HG02870 (cell line): ENCODE measurements at regions not wholly inside any gene's neighbourhood (a gene's known extent, or its start where the extent isn't known, plus 50 kb on each side); places are given as distances from the start of the nearest gene placed in this dataset.

Source experiments
- ATAC-seq: cut with Tn5 transposase; IDR thresholded peaks from one replicate; pipeline ENCODE4 v1.9.1; 2021; ENCODE audit warnings: mild to moderate bottlenecking, moderate library complexity; ENCODE audit not compliant: unreplicated experiment

DNA sequence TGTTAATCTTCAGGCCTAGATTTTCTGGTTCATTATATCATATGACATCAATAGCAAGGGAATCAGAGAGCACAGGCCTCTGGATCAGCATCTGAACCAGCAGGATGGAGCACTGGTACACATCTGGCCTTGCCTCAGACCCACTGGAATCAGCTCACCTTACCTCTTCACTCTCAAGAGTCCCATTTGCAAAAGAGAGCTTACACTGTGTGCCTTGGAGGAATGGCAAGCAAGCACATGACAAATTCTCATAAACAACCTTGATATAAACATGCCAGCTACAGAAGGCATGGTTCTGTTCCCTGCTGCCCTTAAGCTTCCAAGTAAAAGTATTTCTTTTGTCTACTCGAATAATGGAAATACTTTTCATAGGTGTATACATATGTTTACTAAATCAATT lies 128.6 kb upstream of the CPM start:
- ATAC-seq: no peak

DNA sequence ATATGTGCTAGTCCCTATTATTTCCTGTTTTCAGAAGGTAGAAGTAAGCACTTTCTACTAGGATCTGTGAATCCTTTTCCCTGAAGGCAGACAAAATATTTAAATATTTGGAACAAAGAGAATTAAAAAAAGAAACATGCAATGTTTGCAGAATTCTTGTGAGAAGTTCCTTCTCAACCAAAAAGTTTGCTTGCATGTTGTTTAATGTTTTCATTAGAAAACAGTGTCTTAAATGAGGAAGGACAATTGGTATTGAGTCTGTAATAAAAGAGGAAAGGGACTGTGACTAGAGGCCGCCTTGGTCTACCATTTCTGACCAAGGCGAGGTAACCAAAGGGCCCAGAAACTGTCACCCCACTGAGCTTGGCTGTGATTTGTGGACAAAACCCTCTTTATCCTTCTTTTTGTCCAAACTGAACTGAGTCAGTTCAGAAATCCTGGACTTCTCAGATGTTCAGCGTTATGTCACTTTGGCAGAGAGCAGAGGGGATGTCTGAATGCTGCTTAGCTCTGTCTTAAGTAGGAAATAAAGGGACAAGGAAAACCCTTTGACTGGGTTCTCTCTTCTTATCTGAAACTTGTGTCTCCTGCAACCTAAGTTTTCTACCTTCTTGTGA lies 129.8 kb upstream of the CPM start:
- no peak for ATAC-seq

DNA sequence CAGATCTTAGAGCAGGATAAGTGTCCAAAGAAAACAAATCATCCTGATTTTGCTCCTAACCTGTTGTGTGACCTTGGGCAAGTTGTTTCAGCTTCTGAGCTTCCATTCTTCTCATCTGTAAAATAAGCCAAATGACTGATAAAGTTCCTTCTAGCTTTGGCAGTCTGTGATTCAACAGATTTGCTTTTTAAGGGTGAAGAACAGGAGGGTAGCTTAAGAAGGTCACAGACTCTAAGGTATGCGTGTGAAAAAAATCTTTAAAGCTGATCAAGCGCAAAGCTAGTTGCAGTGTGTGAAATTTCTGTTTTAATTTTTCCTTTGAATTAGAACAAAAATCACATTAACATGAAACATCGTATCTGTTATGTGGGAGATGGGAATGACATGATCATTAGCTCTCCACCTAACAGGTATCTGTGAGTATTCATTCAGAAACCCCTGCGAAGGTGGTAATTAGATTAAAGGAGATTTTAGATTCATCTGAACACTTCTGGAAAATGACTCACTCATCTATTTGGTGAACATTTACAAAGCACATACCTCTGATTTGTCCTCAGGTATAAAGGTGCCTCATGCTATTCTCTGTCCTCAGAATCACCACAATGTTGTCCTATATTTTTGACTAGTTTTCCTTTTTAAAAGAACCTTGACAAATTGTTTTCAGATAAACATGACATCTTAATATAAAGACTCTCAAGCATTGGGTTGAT lies 131.9 kb upstream of the CPM start:
- no peak for ATAC-seq

DNA sequence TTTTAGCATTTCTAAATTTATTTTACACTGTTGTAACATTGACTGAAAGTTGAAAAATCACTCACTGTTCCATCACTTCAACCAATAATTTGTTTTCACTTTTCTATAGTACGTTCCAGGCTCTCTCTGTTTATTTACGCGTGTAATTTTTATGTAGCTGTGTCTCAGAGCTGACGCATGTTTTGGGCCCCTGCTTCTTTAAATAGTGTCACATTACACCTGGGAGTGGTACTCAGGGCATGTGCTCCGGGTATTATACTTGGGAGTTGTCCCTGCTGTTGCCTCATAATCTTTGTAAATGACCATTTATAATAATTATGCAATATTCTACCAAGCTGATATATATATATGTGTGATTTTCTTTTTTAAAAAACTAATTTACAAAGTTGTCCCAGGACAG lies 132.8 kb upstream of the CPM start:
- no peak for ATAC-seq

DNA sequence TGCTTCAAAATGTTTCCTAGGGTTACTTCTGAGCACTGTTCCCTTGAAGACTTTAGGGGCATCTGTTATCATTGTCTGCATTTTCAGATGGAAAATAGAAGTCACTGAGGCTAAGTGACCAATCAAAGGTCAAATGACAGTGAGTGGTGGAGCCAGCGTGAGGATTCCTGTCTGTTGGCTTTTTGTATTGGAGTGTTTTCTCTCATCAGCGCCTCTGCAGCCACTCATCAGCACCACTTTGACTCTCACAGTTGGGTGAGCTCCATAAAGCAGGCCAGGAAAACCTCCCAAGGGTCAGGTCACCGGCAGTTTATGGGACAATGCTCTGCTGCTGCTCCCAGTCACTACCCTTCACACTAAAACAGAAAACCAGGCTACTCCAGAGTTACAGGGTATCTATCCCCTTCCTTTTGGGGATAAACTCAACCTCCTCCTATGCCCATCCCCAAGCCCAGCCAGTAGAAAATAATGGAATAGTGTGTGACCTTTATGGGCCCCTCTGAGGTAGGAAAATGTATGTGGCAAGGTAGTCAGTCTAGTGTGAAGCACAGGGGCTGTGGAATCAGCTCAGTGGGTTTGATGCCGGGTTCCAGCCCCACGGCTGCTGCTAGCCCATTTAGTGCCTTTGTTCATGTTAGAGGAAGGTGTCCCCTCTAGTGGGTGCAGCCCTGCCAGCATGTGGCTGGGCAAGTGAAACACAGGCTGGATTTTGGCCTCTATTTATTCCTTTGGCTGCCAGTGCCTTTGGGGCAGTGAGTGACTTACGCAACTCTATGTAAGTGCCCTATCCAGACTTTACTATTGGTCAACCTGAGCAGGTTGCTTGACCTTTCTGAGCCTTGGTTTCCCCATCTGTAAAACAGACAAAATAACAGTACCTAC lies 133.8 kb upstream of the CPM start:
- ATAC-seq: no peak

DNA sequence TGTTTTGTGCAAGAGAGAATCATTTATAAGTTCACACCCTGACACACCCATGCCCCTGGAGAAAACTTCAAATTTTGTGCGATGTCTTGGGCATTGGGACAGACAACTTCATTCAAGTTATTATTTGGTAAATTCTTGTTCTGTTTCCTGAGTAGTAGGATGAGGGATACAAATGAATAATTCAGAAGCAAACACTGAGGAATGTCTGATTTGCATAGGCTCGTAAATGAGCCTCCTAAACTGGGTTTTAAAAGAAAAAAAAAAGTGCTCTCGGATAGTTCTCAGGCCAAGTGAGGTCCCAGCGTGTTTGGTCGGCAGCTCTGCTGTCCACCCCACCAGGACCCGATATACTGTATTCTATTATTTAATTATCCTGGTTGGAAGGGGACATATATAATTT lies 134.7 kb upstream of the CPM start:
- no peak for ATAC-seq

DNA sequence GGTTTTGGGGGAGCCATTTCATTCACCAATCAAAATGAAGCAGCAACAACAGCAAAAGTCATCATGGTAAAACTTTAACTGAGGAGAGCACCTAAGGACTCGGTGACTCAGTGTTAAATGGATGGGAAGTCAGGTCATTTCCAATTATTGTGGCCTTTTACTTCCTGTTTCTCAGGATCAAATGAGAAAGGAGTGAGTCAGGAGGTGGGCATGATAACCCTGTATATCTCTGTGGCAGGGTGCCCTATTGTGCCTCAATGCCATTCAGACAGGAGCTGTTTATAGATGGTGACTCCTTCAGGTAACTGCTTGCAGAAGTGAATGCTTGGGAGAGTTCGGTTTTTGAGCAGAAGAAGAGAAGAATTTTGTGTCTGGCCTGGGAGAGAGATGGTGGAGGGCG lies 135.5 kb upstream of the CPM start:
- ATAC-seq: no peak

DNA sequence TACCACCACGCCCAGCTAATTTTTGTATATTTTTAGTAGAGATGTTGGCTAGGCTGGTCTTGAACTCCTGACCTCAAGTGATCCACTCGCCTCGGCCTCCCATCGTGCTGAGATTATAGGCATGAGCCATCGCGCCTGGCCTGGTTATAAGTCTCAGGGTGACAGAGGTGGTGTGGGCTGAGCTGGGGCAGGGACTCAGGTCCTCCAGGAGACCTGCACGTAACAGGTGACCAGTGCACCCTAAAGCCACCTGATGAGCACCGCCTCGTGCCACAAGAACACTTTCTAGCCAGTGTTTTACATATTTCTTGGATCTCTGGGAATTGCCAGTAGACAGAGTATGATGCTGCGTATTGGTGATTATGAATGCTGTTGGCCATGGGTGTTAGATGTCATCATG lies 136.5 kb upstream of the CPM start:
- ATAC-seq: no peak

DNA sequence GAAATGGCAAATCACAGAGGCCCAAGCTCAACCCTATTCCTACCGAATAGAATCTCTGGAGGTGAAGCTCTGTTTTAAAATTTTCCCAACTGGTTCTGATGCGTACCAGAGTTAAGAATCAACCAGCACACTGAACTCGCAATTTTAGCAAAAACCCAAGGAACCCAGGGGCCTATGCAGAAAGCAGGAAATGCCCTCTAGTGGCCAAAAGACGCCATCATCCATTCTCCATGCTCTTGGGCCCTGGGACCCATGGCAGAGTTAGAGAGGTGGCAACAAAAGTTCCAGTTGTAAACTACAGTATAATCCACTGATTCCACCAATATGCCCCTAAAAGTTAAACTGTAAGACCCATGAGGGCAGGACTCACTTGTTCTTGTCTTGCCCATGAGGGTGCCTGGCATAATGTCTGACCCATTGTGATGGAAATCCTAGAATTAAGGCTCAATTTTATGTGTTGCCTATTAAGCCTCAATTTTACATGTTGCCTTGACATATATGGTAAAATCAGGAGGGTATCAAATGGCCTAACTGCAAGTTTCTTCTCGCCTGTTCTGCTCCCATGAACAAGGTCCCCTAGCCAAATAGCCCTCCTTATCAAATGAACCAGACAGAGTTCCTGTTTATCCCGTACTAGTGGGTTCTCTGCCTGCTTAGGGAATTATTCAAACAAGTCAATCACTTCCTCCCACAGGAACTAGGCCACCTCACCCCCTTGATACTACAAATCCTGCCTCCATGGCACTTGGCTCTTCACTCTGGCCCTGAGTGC lies 137.5 kb upstream of the CPM start:
- ATAC-seq: peak; percentile 84

DNA sequence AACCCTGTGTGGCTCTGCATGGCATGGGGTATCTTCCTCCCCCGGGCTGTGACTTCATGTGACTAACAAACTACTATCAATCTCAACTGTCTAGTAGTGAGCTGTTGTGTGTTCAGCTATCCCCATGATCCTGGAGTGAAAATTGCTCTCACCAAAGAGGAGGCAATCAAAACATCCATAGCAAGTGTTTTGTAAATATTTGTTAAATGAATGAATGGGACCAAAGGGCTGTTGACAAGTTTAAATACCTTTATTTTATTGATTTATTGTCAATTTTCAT lies 138.1 kb upstream of the CPM start:
- no peak for ATAC-seq

DNA sequence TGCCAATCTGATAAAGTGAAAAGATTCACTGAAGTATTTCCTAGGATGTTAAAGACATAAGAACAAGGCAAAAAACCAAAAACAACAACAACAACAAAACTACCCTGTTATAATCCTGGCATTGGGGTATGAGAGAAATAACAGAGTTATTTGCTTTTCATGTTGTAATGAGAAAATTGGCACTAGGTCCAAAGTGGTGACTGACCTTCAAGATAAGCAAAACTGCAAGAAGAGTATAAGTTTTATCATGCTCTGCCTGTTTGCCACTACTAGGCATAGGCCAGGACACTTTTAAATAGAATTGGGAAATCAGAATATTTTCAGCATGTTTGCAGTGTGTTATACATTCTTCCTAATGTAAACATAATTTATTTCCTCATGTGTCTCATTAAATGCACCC lies 140.1 kb upstream of the CPM start:
- no peak for ATAC-seq

DNA sequence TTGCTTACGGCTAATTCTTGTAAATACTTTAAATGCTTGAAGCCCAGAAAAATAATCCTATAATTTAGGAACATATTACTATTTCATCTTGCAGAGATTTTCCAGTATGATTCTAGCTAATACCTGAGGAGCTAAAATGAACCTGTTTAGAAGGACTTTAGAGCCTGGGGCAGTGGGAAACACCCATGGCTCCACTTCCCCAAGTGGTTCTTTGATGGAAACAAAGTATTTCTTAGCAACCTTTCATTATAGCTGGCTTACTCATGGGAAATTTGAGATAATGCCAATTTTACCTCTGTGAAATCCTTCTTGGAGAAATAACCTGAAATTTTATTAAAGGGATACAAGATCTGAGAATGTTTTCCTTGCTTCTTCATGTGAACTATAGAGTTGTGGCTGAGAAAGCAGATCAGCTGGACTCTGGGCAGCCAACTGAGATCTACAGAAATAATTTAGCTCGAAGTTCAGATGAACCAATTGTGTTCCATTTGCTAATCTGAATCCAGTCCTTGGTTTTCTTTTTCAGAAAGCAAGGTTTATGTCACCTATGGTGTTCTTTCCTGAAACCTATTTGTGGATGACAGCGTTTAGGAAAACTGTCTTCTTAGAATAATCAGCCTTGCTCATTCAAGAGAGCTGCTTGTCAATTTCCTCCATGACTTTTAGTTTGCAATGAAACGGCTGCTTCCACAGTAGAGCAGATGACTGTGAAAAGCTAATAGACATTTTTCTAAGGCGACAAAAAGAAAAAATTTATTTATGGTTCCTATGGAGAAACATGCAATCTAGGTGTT lies 141.8 kb upstream of the CPM start:
- no peak for ATAC-seq

DNA sequence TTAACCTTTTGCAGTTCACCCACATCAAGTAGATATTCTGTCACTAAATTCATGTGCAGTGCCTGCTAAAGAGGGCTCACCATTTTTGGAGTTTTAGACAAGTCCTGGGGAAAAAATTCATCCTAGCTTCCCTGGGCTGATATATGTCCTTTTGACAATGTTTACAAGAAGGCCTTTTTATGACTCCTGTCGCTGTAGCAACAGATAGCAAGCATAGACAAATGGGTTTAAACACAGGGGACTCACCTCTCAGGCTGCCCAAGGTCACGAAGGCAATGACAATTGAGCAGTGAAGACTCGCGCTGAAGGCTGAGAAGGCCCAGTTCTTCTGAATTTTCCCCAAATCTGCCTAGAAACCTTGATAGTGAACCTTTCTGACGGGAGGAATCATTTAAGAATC lies 150.7 kb upstream of the CPM start:
- no peak for ATAC-seq

DNA sequence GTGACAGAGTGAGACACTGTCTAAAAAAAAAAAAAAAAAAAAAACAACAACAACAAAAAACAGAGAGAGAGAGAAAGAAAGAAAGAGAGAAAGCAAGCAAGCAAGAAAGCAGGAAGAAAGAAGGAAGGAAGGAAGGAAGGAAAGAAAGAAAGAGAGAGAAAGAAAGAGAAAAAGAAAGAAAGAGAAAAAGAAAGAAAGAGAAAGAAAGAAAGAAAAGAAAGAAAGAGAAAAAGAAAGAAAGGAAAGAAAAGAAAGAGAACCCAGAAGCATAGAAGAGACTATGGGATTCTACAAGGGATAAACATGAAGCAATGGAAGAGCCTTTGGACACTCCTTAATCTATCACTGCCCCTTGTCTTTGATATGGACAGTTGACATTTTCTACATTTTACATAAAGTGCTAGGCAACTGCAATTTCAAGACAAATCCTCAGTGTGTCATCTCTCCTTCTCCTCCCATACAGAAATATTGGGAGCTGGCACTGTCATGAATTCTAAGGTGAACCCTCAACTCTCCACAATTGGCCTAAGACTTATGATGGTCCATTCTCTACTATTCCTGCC lies 151.9 kb upstream of the CPM start:
- ATAC-seq: no peak

DNA sequence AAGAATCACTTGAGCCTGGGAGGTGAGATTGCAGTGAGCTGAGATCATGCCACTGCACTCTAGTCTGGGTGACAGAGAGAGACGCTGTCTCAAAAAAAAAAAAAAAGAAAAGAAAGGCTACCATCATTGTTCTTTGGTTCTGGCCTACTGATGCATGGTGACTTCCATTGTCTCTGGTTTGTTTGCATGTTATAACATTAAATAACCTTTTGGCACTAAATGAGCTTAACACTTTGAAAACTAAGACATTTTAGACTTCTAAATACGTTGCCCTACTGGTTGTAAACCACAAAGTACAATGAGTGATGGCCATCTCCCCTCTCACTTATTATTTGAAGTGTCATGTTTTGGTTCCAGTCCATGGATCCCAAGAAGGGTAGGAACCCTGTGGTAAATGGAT lies 152.9 kb upstream of the CPM start:
- ATAC-seq: no peak

DNA sequence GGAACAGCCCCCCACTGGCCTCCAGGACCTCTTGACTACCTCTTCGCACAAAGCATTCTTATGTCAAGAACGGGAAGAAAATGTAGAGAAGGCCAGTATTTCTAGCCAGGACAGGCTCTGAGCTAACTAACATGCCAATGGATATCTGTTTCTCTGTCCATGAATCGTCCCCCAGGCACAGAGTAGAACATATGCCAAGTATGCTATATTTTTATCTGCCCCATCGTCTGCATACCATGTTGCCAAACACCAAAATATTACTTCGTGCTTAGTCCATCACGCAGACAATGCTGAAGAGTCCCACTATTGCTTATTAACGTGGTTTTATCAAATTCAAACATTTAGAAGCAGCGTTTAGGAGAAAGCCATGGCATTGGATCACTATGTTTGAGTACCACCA lies 151.4 kb upstream of the CPSF6 start:
- ATAC-seq: no peak

DNA sequence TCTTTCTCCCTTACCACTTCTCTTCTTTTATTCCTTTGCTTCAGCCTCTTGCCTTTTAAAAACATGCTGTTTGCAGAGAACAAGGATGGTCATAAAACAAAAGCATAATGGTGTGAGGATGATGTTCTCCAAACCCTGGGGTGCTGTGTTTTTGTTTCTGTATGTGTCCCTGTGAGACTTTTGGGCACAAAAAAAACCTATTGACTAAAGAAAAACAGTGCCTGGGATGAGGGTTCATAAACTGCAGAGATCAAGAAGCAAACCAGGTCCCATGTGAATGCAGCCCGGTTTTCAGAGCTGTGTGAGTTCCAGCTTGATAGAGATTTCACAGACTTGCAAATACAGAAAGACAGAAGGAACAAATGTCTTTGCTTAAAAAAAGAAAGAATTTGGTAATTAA lies 148.6 kb upstream of the CPSF6 start:
- no peak for ATAC-seq

DNA sequence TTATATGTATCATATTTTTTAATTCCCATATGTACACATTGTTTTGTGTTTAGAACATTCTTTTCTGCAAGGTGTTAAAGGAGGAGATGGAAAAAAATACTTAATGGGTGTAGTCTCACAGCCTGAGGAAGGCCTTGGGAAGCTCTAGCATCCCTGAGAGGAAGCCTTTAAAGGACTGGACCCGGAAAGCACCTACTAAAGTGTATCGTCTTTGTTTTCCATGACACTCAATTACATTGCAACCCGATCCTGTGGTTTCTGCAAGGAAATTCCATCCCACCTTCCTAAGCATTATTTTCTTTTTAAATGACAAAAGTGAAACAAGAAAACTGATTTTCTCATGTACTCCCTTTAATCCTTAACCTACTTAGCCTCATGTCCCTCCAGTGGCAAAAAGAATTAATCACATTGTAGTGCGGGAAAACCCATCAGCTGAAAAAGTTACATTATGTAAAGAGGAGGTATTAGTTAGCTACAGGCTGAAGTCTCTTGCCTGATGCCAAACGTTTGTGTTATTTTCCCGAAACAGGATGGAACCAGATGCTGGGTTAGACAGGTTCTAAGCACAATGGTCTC lies 147.8 kb upstream of the CPSF6 start:
- ATAC-seq: no peak

DNA sequence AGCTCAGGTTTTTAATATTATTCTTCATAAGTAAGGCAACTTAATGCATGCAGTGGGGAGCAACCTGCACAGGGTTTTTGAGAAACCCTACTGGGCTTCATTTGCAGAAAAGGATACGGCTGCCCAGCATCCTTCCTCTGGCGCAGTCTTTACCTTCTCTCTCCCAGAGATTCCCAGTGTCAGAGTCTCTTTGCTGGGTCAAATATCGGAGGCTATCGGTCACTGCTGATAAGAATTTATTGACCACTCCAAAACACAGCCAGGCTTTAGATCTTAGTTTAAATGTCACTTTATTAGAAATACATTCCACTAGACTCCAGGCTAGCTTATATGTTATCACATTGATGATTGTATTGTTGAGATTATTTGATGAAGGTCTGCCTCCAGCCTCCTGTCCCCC lies 147.2 kb upstream of the CPSF6 start:
- ATAC-seq: no peak

DNA sequence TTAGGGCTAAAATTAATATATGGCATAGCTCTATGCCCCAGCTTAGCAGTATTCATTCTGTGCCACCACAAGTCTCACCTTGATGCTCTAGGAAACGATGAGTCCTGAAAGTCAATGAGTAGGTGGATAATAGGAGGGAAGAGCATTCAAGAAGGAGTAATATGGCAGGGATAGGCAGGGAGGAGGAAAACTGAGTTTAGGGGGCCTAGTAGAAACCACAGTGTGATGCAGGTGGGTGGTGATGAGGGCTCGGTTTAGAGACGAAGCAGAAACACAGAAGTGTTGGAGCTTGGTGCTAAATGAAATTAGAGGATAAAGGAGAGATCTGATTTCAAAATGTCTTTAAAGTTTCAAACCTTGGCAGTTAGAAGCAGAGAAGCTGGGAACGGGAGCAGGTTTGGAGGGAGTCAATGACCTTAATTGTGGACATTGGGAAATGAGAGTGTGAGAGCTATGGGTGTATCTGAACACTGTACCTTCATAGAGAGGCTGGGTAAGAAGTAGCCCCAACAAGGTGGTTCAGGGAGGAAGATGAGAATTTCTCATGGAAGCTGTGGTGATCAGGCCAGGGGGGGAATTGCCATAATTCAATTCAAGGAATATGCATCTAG lies 144.7 kb upstream of the CPSF6 start:
- no peak for ATAC-seq
